K562 (cell line): ENCODE measurements at regions not wholly inside any gene's neighbourhood (a gene's known extent, or its start where the extent isn't known, plus 50 kb on each side); places are given as distances from the start of the nearest gene placed in this dataset.

ENCODE experiments used
- ARHGAP35 ChIP-seq: fragments of 450-650 bp; IDR thresholded peaks from 2 replicates; pipeline ENCODE4 v1.6.1; 2018; ENCODE audit not compliant: partially characterized antibody
- MAX ChIP-seq: sonication (generic); formaldehyde crosslinking; IDR thresholded peaks from 2 replicates; pipeline ENCODE4 v1.9.0; 2022; ENCODE audit warnings: mild to moderate bottlenecking, missing genetic modification reagents
- MITF ChIP-seq: IDR thresholded peaks from 2 replicates; pipeline ENCODE4 v1.6.1; 2014; ENCODE audit warnings: antibody characterized with exemption
- NR1H2 ChIP-seq: sonication (generic); formaldehyde crosslinking; IDR thresholded peaks from 2 replicates; pipeline ENCODE4 v1.4.0; 2020; ENCODE audit warnings: mild to moderate bottlenecking, missing genetic modification reagents
- POLR2AphosphoS5 ChIP-seq: IDR thresholded peaks from 2 replicates; pipeline ENCODE4 v1.6.1; 2011; ENCODE audit warnings: mild to moderate bottlenecking, low read depth, low read length, moderate library complexity; ENCODE audit not compliant: control insufficient read depth, insufficient read depth
- SIX5 ChIP-seq, 2 experiments: IDR thresholded peaks; 2 replicates each; pipeline ENCODE4 v1.6.1; 2011; ENCODE audit warnings: low read length in 2 of 2, borderline replicate concordance in 1 of 2, low read depth in 1 of 2, mild to moderate bottlenecking in 1 of 2, moderate library complexity in 1 of 2; ENCODE audit not compliant: insufficient read depth in 1 of 2
- ZNF311 ChIP-seq: fragments of 250-450 bp; sonication (Bioruptor Pico); IDR thresholded peaks from 2 replicates; pipeline ENCODE4 v1.4.0; 2020; ENCODE audit warnings: mild to moderate bottlenecking, moderate library complexity
- ZNF830 ChIP-seq: fragments of 250-450 bp; sonication (Bioruptor Pico); IDR thresholded peaks from 2 replicates; pipeline ENCODE4 v1.5.0; 2021; ENCODE audit warnings: mild to moderate bottlenecking

GRCh38 chr2:34660741-34661140, 1061.6 kb upstream of the FAM98A start:
- no peak for TF ChIP-seq POLR2AphosphoS5
- TF ChIP-seq ZNF311 (CRISPR knock-in tag) = no peak
- TF ChIP-seq MITF = no peak
- no peak for TF ChIP-seq MAX
- no peak for TF ChIP-seq NR1H2 (CRISPR knock-in tag)
- no peak for TF ChIP-seq ARHGAP35
- no peak for TF ChIP-seq ZNF830 (CRISPR knock-in tag)
- TF ChIP-seq SIX5 (IDR thresholded peaks at IDR 0.05; ENCODE audit: borderline replicate concordance in 1 of 2, insufficient read depth in 1 of 2, low read depth in 1 of 2, low read length in 2 of 2) = no peak
